GM12873 (cell line): ENCODE measurements at regions not wholly inside any gene's neighbourhood (a gene's known extent, or its start where the extent isn't known, plus 50 kb on each side); places are given as distances from the start of the nearest gene placed in this dataset.

Source experiments
- TF ChIP-seq, protein P1 (sequence below): IDR thresholded peaks from 2 replicates; pipeline ENCODE4 v1.5.1; 2012; ENCODE audit warnings: low read depth, mild to moderate bottlenecking, moderate library complexity, low read length, control low read depth; ENCODE audit not compliant: insufficient read depth; ENCODE audit errors: missing control alignments

DNA sequence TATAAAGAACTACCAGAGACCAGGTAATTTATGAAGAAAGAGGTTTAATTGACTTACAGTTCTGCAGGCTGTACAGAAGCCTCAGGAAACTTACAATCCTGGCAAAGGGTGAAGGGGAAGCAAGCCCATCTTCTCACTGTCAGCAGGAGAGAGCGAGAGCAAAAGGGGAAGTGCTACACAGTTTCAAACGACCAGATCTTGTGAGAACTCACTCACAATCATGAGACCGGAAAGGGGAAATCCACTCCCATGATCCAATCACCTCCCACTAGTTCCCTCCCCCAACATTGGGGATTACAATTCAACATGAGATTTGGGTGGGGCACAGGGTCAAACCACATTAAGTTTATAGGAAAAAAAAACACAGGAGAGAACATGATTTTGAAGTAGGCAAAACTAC, 222.1 kb upstream of the SHH start:
- TF ChIP-seq, protein P1, sequence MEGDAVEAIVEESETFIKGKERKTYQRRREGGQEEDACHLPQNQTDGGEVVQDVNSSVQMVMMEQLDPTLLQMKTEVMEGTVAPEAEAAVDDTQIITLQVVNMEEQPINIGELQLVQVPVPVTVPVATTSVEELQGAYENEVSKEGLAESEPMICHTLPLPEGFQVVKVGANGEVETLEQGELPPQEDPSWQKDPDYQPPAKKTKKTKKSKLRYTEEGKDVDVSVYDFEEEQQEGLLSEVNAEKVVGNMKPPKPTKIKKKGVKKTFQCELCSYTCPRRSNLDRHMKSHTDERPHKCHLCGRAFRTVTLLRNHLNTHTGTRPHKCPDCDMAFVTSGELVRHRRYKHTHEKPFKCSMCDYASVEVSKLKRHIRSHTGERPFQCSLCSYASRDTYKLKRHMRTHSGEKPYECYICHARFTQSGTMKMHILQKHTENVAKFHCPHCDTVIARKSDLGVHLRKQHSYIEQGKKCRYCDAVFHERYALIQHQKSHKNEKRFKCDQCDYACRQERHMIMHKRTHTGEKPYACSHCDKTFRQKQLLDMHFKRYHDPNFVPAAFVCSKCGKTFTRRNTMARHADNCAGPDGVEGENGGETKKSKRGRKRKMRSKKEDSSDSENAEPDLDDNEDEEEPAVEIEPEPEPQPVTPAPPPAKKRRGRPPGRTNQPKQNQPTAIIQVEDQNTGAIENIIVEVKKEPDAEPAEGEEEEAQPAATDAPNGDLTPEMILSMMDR = no peak

DNA sequence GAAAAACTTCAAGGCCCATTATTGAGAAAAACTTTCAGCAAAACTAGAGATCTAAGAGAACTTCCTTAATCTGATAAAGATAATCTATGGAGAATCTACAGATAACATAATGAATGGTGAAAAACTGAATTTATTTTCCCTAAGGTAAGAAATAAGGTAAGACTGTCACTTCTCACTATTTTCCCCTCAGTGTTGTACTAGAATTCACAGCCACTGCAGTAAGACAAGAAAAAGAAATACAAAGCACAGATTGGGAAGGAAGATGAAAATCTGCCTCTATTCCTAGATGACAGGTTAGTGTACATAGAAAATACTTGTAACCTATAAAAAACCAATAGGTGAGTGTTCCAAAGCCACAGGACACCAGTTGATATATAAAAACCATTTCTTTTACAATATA, 220.7 kb upstream of the SHH start:
- TF ChIP-seq, protein P1 = no peak

DNA sequence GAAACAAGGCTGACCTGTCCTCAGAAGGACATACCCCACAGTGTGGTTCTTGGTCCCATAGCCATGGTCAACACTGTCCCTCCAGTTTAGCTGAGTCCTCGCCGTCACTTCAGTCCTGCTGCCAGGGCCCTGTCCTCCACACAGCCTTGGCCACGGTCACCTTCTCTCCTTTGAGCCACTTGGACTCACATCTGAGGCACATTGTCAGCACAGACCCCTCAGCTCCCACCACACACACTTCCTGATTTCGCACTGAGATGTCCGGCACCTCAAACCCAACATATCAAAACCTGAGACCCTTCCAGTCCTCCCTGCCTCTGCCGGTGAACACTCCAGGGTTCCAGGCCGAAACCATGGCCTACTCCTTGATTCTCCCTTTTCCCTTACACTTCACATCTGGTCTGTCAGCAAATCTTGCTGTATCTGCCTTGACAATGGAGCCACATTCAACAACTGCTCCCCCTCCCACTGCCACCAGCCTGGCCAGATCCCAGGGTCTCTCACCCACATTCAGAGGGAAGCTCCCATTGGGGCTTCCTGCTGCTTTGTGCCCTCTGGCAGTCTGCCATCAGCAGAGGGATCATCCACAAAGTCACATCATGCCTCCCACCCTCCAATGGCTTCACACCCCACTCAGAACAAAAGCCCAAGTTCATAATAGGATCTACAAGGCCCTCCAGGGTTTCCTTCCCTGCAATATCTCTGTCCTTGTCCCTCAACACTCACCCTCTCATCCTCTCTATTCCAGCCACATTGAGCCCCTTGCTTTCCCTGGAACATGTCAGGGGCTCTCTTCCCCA, 219.6 kb upstream of the SHH start:
- TF ChIP-seq, protein P1 = no peak

DNA sequence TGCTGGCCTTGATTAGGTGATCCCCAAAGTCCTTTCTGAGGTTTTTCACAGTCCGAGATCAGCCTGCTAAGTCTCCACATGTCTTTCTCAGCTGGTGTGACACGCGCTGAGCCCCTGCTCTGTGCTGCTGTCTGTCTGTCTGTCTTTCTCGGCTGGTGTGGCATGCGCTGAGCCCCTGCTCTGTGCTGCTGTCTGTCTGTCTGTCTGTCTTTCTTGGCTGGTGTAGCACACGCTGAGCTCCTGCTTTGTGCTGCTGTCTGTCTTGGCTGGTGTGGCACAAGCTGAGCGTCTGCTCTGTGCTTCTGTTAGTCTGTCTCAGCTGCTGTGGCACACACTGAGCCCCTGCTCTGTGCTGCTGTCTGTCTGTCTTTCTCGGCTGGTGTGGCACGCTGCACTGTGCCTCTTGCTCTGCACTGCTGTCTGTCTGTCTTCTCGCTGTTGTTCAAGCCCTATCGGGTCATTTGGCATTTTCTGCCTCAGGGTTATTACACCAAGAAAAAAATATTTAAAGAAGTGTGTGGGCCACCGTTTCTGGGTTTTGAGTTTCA, 217.3 kb upstream of the SHH start:
- TF ChIP-seq, protein P1 = no peak

DNA sequence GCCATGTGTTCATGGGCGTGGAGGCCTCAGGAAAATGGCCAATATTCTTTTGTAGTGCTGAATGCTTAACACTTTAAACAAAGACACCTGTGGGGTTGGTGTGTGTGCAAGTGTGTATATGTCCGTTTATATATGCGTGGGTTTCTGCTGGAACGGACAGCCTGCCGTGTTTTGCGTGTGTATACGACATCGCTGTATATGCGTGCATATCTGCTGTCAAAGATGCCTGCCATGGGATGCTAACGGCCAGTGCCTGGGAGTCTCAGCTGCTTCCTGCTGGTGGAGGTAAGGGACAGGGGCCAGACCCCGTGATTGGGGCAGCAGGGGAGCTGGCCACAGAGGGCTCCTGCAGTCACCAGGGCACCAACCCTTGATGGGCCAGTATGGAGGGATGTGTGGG, 216.3 kb upstream of the SHH start:
- TF ChIP-seq, protein P1 = no peak

DNA sequence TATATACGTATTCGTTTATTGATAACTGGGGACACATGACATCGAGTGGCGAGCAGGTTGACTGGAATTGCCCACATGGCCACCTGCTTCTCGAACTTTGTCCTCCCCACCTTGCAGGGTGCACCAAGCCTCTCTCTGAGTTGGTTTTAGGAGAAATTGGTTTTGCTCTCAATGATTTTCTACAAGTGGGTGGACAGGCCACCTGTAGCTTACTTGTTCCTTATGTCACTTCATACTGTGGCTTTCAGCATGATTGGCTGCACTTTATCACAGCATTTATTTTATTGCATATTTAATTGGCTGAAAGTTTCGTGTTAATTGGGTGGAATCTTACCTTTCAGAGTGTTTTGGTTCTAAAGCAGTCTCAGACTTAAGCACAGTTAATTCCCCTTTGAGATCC, 215.6 kb upstream of the SHH start:
- TF ChIP-seq, protein P1 = no peak

DNA sequence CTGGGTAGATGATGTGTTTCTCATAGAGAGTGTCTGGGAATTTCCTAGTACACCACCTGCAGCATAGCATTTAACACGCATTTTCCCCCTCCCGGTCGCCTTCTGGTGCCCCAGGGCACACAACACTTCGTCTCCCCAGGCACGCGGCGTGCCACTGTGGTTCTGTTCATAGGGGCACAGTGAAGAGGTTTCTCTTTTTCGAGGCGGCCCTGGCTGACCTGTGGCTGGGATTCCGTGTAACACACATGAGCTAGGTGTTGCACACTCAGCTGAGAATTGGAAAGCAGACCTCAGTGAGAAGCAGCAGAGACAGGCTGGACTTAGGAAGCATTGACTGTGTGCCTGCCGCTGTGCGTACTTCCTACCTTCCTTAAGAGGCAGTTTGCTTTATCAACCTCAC, 214.3 kb upstream of the SHH start:
- TF ChIP-seq, protein P1 = no peak
